Loucy (cell line): ENCODE measurements at regions not wholly inside any gene's neighbourhood (a gene's known extent, or its start where the extent isn't known, plus 50 kb on each side); places are given as distances from the start of the nearest gene placed in this dataset.

ENCODE experiments used
- H2AFZ ChIP-seq: fragments of 200-600 bp; sonication (generic); 2 replicates; pipeline ENCODE4 v1.6.0; 2016; ENCODE audit warnings: antibody characterized with exemption, mild to moderate bottlenecking, low read length, moderate library complexity
- H3F3A ChIP-seq: fragments of 200-600 bp; 2 replicates; pipeline ENCODE4 v1.6.0; 2016; ENCODE audit warnings: antibody characterized with exemption, low read depth, mild to moderate bottlenecking
- H3K27me3 ChIP-seq: fragments of 200-600 bp; sonication (generic); 2 replicates; pipeline ENCODE4 v1.6.1; 2014; ENCODE audit warnings: low read length, mild to moderate bottlenecking; ENCODE audit not compliant: insufficient read depth, poor library complexity, severe bottlenecking
- H3K36me3 ChIP-seq: fragments of 200-600 bp; sonication (generic); 2 replicates; pipeline ENCODE4 v1.6.1; 2016; ENCODE audit warnings: low read length; ENCODE audit not compliant: insufficient read depth
- H3K4me1 ChIP-seq: fragments of 200-600 bp; sonication (generic); 2 replicates; pipeline ENCODE4 v1.5.1; 2014; ENCODE audit warnings: low read length, mild to moderate bottlenecking; ENCODE audit not compliant: insufficient read depth, poor library complexity, severe bottlenecking
- H3K4me2 ChIP-seq: fragments of 200-600 bp; sonication (generic); 2 replicates; pipeline ENCODE4 v1.6.0; 2014; ENCODE audit warnings: antibody characterized with exemption, low read length, low read depth, mild to moderate bottlenecking; ENCODE audit not compliant: poor library complexity, severe bottlenecking
- H3K4me3 ChIP-seq: fragments of 200-600 bp; sonication (generic); 2 replicates; pipeline ENCODE4 v1.5.1; 2014; ENCODE audit warnings: low read length, mild to moderate bottlenecking, mixed read lengths; ENCODE audit not compliant: poor library complexity, severe bottlenecking
- H3K79me2 ChIP-seq: fragments of 200-600 bp; sonication (generic); 2 replicates; pipeline ENCODE4 v1.6.1; 2014; ENCODE audit warnings: low read length; ENCODE audit not compliant: insufficient read depth
- H3K9ac ChIP-seq: fragments of 200-600 bp; sonication (generic); 2 replicates; pipeline ENCODE4 v1.6.0; 2014; ENCODE audit warnings: mild to moderate bottlenecking, low read depth, low read length, moderate library complexity; ENCODE audit not compliant: poor library complexity, severe bottlenecking
- H3K9me2 ChIP-seq: fragments of 200-600 bp; sonication (generic); replicated peaks from 2 replicates; pipeline ENCODE4 v1.6.1; 2016; ENCODE audit warnings: low read depth, low read length, mixed read lengths
- H3K9me3 ChIP-seq: fragments of 200-600 bp; sonication (generic); 2 replicates; pipeline ENCODE4 v1.6.1; 2014; ENCODE audit warnings: mild to moderate bottlenecking, antibody characterized with exemption, low read length, low read depth; ENCODE audit not compliant: insufficient read depth
- H4K20me1 ChIP-seq: fragments of 200-600 bp; sonication (generic); 2 replicates; pipeline ENCODE4 v1.6.0; 2014; ENCODE audit warnings: antibody characterized with exemption, low read length, mild to moderate bottlenecking; ENCODE audit not compliant: insufficient read depth, poor library complexity, severe bottlenecking
- CTCF ChIP-seq: fragments of 200-600 bp; sonication (generic); conservative IDR thresholded peaks from 2 replicates; pipeline ENCODE4 v1.5.1; 2014; ENCODE audit warnings: mild to moderate bottlenecking, antibody characterized with exemption, low read length
- EZH2phosphoT487 ChIP-seq: fragments of 200-600 bp; IDR thresholded peaks from 2 replicates; pipeline ENCODE4 v1.6.1; 2018; ENCODE audit warnings: antibody characterized with exemption, mild to moderate bottlenecking, moderate library complexity, borderline replicate concordance

GRCh38 chr6:1004885-1005630, 306.8 kb upstream of the FOXQ1 start:
- H3K9me3 ChIP-seq, result no peaks in the 10 kb centered on the region
- H2AFZ ChIP-seq, result no peak overlapping the region
- H3K4me2 ChIP-seq, result no peak overlapping the region
- no peaks in the 10 kb centered on the region for H3K36me3 ChIP-seq
- H3K9ac ChIP-seq, result no peak overlapping the region
- H3K9me2 ChIP-seq, result no peaks in the 10 kb centered on the region
- H3K4me1 ChIP-seq, result no peaks in the 10 kb centered on the region
- no peaks in the 10 kb centered on the region for H4K20me1 ChIP-seq
- H3K4me3 ChIP-seq, result no peak overlapping the region
- TF ChIP-seq CTCF (no peak), EZH2phosphoT487 (no peak)
- H3F3A ChIP-seq, result no peaks in the 10 kb centered on the region
- H3K79me2 ChIP-seq, result no peaks in the 10 kb centered on the region
- H3K27me3 ChIP-seq, result no peaks in the 10 kb centered on the region

GRCh38 chr6:1003394-1004160, 308.3 kb upstream of the FOXQ1 start:
- H2AFZ ChIP-seq, result no peak overlapping the region
- no peaks in the 10 kb centered on the region for H3K79me2 ChIP-seq
- no peak overlapping the region for H3K9ac ChIP-seq
- H3K9me2 ChIP-seq, result no peaks in the 10 kb centered on the region
- H3K36me3 ChIP-seq, result no peaks in the 10 kb centered on the region
- no peaks in the 10 kb centered on the region for H3K9me3 ChIP-seq
- no peaks in the 10 kb centered on the region for H3K27me3 ChIP-seq
- TF ChIP-seq CTCF (no peak), EZH2phosphoT487 (no peak)
- H3K4me3 ChIP-seq, result no peak overlapping the region
- H4K20me1 ChIP-seq, result no peaks in the 10 kb centered on the region
- H3K4me1 ChIP-seq, result no peaks in the 10 kb centered on the region
- no peaks in the 10 kb centered on the region for H3F3A ChIP-seq
- no peak overlapping the region for H3K4me2 ChIP-seq

GRCh38 chr6:1002989-1003388, 308.9 kb upstream of the FOXQ1 start:
- no peak overlapping the region for H3K4me3 ChIP-seq
- no peak overlapping the region for H3K9ac ChIP-seq
- no peaks in the 10 kb centered on the region for H3K27me3 ChIP-seq
- no peaks in the 10 kb centered on the region for H3K9me2 ChIP-seq
- H3K4me2 ChIP-seq, result no peak overlapping the region
- TF ChIP-seq CTCF (no peak), EZH2phosphoT487 (no peak)
- no peaks in the 10 kb centered on the region for H3K79me2 ChIP-seq
- H3K36me3 ChIP-seq, result no peaks in the 10 kb centered on the region
- H2AFZ ChIP-seq, result no peak overlapping the region
- no peaks in the 10 kb centered on the region for H3F3A ChIP-seq
- H3K9me3 ChIP-seq, result no peaks in the 10 kb centered on the region
- no peaks in the 10 kb centered on the region for H4K20me1 ChIP-seq
- no peaks in the 10 kb centered on the region for H3K4me1 ChIP-seq
